ENCODE measurements at regions not wholly inside any gene's neighbourhood (a gene's known extent, or its start where the extent isn't known, plus 50 kb on each side); places are given as distances from the start of the nearest gene placed in this dataset.

GRCh38 chr2:52961403-52961802 lies 806.2 kb upstream of the CHAC2 start:
- H3K27ac Mint-ChIP-seq: no peak overlapping the region
- H3K36me3 Mint-ChIP-seq: no peaks in the 10 kb centered on the region
- CTCF ChIA-PET: no interaction called here
- no peaks in the 10 kb centered on the region for H3K27me3 Mint-ChIP-seq
- H3K4me3 Mint-ChIP-seq: no peak overlapping the region
- DNase-seq: no peak
- H3K4me1 Mint-ChIP-seq: no peaks in the 10 kb centered on the region
- peaks cover 3% of the 10 kb centered on the region for H3K9me3 Mint-ChIP-seq

GRCh38 chr2:52960881-52961280 lies 806.7 kb upstream of the CHAC2 start:
- DNase-seq: no peak
- Mint-ChIP-seq H3K4me3 (no peak overlapping the region), H3K27ac (no peak overlapping the region), H3K36me3 (no peaks in the 10 kb centered on the region), H3K27me3 (no peaks in the 10 kb centered on the region), H3K4me1 (no peaks in the 10 kb centered on the region), H3K9me3 (peaks cover 3% of the 10 kb centered on the region)
- CTCF ChIA-PET: no interaction called here

- Mint-ChIP-seq H3K4me3 (no peak overlapping the region), H3K9me3 (peaks cover 3% of the 10 kb centered on the region), H3K4me1 (no peaks in the 10 kb centered on the region), H3K36me3 (no peaks in the 10 kb centered on the region), H3K27me3 (no peaks in the 10 kb centered on the region), H3K27ac (no peak overlapping the region)
- no peak for DNase-seq
- CTCF ChIA-PET: no interaction called here
Observed at GRCh38 chr2:52959801-52960200, 807.8 kb upstream of the CHAC2 start.

DNA sequence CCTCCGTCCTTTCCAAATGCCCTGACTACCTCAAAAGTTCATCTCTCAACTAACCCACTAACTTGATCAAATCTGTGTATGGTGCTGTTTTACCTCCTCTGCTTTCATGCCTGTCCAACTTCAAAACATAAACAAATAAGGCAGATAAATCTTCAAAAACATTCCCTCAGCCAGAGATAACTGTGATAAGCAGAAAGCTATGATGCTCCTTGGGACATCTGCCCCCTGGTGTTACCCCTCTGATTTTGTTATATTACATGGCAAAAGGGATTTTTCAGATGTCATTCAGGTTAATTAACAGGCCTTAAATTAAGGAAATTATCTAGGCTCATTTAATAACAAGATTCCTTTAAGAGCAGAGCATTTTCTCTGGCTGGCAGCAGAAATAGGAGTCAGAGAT lies 810.8 kb upstream of the CHAC2 start:
- Mint-ChIP-seq H3K27ac (no peak overlapping the region), H3K27me3 (no peaks in the 10 kb centered on the region), H3K4me1 (no peaks in the 10 kb centered on the region), H3K4me3 (no peak overlapping the region), H3K9me3 (peaks cover 3% of the 10 kb centered on the region), H3K36me3 (no peaks in the 10 kb centered on the region)
- no peak for DNase-seq
- CTCF ChIA-PET: no interaction called here

DNA sequence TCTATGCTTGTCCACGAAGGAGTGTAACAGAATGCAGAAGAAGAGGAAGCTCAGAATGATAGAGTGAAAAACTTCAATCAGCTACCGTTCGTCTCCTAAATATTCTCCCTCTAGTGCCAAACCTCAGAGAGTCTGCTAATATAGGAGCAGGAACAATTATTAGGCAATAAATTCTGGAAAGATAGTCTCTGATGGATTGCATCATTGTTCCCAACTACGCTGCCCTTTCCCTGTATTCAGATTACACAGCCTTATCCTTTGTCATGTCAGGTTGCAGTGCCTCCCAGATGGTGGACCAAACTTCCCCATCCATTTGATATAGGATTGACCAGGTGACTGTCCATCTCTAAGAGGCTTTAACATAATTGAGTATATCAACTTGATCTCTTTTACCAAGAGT lies 811.5 kb upstream of the CHAC2 start:
- peaks cover 3% of the 10 kb centered on the region for H3K9me3 Mint-ChIP-seq
- H3K36me3 Mint-ChIP-seq: no peaks in the 10 kb centered on the region
- no peaks in the 10 kb centered on the region for H3K4me1 Mint-ChIP-seq
- H3K27me3 Mint-ChIP-seq: no peaks in the 10 kb centered on the region
- H3K27ac Mint-ChIP-seq: no peak overlapping the region
- CTCF ChIA-PET: no interaction called here
- no peak overlapping the region for H3K4me3 Mint-ChIP-seq
- DNase-seq: no peak

GRCh38 chr2:52955079-52955478 lies 812.5 kb upstream of the CHAC2 start:
- Mint-ChIP-seq H3K27ac (no peak overlapping the region), H3K27me3 (no peaks in the 10 kb centered on the region), H3K36me3 (no peaks in the 10 kb centered on the region), H3K9me3 (peaks cover 3% of the 10 kb centered on the region), H3K4me1 (no peaks in the 10 kb centered on the region), H3K4me3 (no peak overlapping the region)
- DNase-seq: no peak
- CTCF ChIA-PET: no interaction called here

DNA sequence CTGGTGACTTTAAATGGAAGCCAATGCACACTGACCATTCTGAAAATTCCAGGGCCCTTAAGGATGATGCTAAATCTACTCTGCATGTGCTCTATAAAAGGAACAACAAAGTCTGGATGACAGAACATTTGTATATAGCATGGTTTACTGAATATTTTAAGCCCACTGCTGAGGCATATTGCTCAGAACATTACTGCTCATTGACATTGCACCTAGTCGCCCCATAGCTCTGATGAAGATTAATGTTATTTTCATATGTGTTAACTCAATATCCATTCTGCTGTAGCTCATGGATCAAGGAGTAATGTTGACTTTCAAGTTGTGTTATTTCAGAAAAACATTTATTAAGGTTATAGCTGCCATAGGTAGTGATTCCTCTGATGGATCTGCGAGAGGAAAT lies 827.5 kb upstream of the CHAC2 start:
- no peak for DNase-seq
- no peak overlapping the region for H3K4me3 Mint-ChIP-seq

GRCh38 chr2:52939250-52939649 lies 828.4 kb upstream of the CHAC2 start:
- H3K4me3 Mint-ChIP-seq: no peak overlapping the region
- H3K27ac Mint-ChIP-seq: no peak overlapping the region
- no peaks in the 10 kb centered on the region for H3K9me3 Mint-ChIP-seq
- DNase-seq: no peak
- H3K36me3 Mint-ChIP-seq: no peaks in the 10 kb centered on the region
- no peaks in the 10 kb centered on the region for H3K27me3 Mint-ChIP-seq
- CTCF ChIA-PET: no interaction called here
- H3K4me1 Mint-ChIP-seq: peaks cover 2% of the 10 kb centered on the region

More for the DNA sequence above, 827.5 kb upstream of the CHAC2 start:
- Mint-ChIP-seq H3K9me3 (no peaks in the 10 kb centered on the region), H3K27ac (no peak overlapping the region), H3K36me3 (no peaks in the 10 kb centered on the region), H3K4me1 (peaks cover 2% of the 10 kb centered on the region), H3K27me3 (no peaks in the 10 kb centered on the region)
- CTCF ChIA-PET: no interaction called here

DNA sequence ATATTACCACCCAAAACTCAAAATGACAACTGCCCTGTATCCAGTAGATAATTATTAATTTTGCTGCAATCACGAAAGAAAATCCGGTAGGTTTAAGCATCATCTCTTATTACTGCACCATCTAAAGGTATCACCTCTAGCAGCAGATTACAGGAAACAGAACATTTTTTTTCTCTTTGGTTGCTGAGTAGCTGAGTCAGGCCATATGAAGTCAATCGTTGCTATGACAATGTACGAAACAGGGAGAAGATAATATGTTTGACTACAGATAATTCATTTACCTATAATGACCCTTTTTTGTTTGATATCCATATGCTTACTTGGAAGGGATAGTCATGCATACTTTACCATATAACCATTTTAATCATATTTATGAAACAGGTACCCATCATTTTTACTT lies 831.6 kb upstream of the CHAC2 start:
- H3K9me3 Mint-ChIP-seq: no peaks in the 10 kb centered on the region
- no peak for DNase-seq
- no peak overlapping the region for H3K27ac Mint-ChIP-seq
- CTCF ChIA-PET: no interaction called here
- no peaks in the 10 kb centered on the region for H3K27me3 Mint-ChIP-seq
- no peak overlapping the region for H3K4me3 Mint-ChIP-seq
- H3K36me3 Mint-ChIP-seq: no peaks in the 10 kb centered on the region
- peaks cover 2% of the 10 kb centered on the region for H3K4me1 Mint-ChIP-seq

- Mint-ChIP-seq H3K36me3 (no peaks in the 10 kb centered on the region), H3K27me3 (no peaks in the 10 kb centered on the region), H3K4me3 (no peak overlapping the region), H3K27ac (no peak overlapping the region), H3K4me1 (peaks cover 2% of the 10 kb centered on the region), H3K9me3 (peaks cover 5% of the 10 kb centered on the region)
- no peak for DNase-seq
- CTCF ChIA-PET: no interaction called here
Observed at GRCh38 chr2:52934920-52935640, 832.5 kb upstream of the CHAC2 start.

- no peak overlapping the region for H3K4me3 Mint-ChIP-seq
Observed at GRCh38 chr2:52934323-52934898, 833.2 kb upstream of the CHAC2 start.

DNA sequence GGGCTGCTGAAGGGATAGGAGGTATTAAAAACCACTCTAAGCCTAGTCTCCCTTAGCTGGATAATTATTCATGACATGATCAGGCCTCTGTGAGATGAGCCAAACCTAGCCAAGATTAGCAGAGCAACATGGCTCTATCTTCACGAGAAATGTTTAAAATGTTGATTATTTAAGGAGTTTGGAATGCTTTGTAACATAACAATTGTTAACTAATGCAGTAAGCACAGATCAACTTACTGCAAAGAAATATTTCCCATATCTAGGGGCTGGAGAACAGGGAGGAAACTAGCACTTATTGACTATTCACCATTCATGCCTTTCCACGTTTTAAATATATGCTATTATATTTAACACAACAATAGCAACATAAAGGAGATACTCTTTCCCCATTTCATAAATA lies 833.7 kb upstream of the CHAC2 start:
- DNase-seq: no peak
- CTCF ChIA-PET: no interaction called here
- Mint-ChIP-seq H3K4me1 (peaks cover 2% of the 10 kb centered on the region), H3K27me3 (no peaks in the 10 kb centered on the region), H3K9me3 (peaks cover 8% of the 10 kb centered on the region), H3K27ac (no peak overlapping the region), H3K4me3 (no peak overlapping the region), H3K36me3 (no peaks in the 10 kb centered on the region)

More at GRCh38 chr2:52934323-52934898, 833.2 kb upstream of the CHAC2 start:
- CTCF ChIA-PET: no interaction called here
- peaks cover 2% of the 10 kb centered on the region for H3K4me1 Mint-ChIP-seq
- no peaks in the 10 kb centered on the region for H3K36me3 Mint-ChIP-seq
- no peak overlapping the region for H3K27ac Mint-ChIP-seq
- DNase-seq: no peak
- H3K27me3 Mint-ChIP-seq: no peaks in the 10 kb centered on the region
- H3K9me3 Mint-ChIP-seq: peaks cover 5% of the 10 kb centered on the region

- Mint-ChIP-seq H3K4me3 (no peak overlapping the region), H3K27ac (no peak overlapping the region), H3K4me1 (peaks cover 2% of the 10 kb centered on the region), H3K9me3 (peaks cover 8% of the 10 kb centered on the region), H3K36me3 (no peaks in the 10 kb centered on the region), H3K27me3 (no peaks in the 10 kb centered on the region)
- DNase-seq: no peak
- CTCF ChIA-PET: no interaction called here
Observed at GRCh38 chr2:52931660-52932059, 835.9 kb upstream of the CHAC2 start.

DNA sequence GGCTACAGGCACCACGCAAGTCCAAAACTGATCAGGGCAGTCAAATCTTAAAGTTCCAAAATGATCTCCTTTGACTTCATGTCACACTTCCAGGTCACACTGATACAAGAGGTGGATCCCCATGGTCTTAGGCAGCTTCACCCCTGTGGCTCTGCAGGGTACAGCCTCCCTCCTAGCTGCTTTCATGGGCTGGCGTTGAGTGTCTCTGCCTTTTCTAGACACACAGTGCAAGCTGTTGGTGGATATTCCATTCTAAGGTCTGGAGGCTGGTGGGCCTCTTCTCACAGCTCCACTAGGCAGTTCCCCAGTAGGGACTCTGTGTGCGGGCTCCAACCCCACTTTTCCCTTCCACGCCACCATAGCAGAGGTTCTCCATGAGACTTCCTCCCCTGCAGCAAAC lies 838.2 kb upstream of the CHAC2 start:
- H3K4me1 Mint-ChIP-seq: no peaks in the 10 kb centered on the region
- DNase-seq: no peak
- peaks cover 8% of the 10 kb centered on the region for H3K9me3 Mint-ChIP-seq
- no peak overlapping the region for H3K4me3 Mint-ChIP-seq
- CTCF ChIA-PET: no interaction called here
- no peak overlapping the region for H3K27ac Mint-ChIP-seq
- H3K36me3 Mint-ChIP-seq: no peaks in the 10 kb centered on the region
- no peaks in the 10 kb centered on the region for H3K27me3 Mint-ChIP-seq

- H3K9me3 Mint-ChIP-seq: no peaks in the 10 kb centered on the region
- H3K4me1 Mint-ChIP-seq: no peaks in the 10 kb centered on the region
- H3K36me3 Mint-ChIP-seq: no peaks in the 10 kb centered on the region
- H3K27me3 Mint-ChIP-seq: no peaks in the 10 kb centered on the region
- H3K4me3 Mint-ChIP-seq: no peak overlapping the region
- CTCF ChIA-PET: no interaction called here
- H3K27ac Mint-ChIP-seq: no peak overlapping the region
- no peak for DNase-seq
Observed at GRCh38 chr2:52919673-52920072, 847.9 kb upstream of the CHAC2 start.
